ENCODE measurements at regions not wholly inside any gene's neighbourhood (a gene's known extent, or its start where the extent isn't known, plus 50 kb on each side); places are given as distances from the start of the nearest gene placed in this dataset.

DNA sequence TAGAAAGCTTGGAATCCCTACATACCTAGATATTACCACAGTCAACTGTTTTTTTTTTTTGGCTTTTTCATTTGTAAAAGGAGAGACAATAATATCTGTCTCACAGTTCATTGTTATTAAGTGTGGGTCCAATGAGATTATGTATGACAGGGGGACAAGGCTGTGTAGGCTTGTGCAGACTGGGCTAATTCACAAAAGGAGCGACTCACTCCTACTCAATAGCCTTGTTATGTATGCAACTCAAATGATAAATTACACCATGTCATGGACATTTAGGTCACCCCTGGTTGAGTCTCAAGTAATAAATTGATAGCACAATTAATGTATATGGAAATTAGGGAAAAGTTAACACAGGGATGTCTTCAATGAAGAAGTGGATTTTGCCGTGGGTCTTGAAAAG lies 208.2 kb upstream of the MAP3K7 start:
- no peak for DNase-seq (ENCODE audit: low read depth)
- TF ChIP-seq, protein P1, sequence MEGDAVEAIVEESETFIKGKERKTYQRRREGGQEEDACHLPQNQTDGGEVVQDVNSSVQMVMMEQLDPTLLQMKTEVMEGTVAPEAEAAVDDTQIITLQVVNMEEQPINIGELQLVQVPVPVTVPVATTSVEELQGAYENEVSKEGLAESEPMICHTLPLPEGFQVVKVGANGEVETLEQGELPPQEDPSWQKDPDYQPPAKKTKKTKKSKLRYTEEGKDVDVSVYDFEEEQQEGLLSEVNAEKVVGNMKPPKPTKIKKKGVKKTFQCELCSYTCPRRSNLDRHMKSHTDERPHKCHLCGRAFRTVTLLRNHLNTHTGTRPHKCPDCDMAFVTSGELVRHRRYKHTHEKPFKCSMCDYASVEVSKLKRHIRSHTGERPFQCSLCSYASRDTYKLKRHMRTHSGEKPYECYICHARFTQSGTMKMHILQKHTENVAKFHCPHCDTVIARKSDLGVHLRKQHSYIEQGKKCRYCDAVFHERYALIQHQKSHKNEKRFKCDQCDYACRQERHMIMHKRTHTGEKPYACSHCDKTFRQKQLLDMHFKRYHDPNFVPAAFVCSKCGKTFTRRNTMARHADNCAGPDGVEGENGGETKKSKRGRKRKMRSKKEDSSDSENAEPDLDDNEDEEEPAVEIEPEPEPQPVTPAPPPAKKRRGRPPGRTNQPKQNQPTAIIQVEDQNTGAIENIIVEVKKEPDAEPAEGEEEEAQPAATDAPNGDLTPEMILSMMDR (IDR thresholded peaks at IDR 0.05; ENCODE audit: low read depth, low read length, missing control alignments) = no peak
- H3K4me3 ChIP-seq (ENCODE audit: low read depth, low read length) = no peak overlapping the region

DNA sequence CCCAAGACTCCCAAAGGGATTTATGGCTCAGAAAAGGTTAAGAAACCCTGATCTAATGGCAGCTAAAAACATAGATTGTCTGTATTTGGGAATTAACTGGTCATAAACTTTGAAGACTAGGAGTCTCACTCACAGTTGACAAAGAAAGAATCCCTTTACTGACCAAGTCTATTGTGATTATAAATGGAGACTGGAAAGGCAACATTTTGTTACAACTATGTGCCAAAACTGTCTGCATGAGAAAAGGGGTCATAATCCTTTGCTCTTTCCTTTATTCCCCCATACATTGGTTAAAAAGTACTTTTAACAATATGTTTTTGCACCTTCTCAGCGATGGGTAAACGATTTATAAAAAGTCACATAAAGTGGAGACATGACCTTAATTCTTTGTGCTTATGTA lies 206.9 kb upstream of the MAP3K7 start:
- TF ChIP-seq, protein P1 (IDR thresholded peaks at IDR 0.05; ENCODE audit: low read depth, low read length, missing control alignments) = no peak
- no peak for DNase-seq (ENCODE audit: low read depth)

GRCh38 chr6:90790696-90791095 lies 203.8 kb upstream of the MAP3K7 start:
- TF ChIP-seq, protein P1 (IDR thresholded peaks at IDR 0.05; ENCODE audit: low read depth, low read length, missing control alignments) = no peak
- DNase-seq (ENCODE audit: low read depth) = no peak
- no peak overlapping the region for H3K4me3 ChIP-seq (ENCODE audit: low read depth, low read length)

More for the DNA sequence above, 206.9 kb upstream of the MAP3K7 start:
- no peak overlapping the region for H3K4me3 ChIP-seq (ENCODE audit: low read depth, low read length)

GRCh38 chr6:90790058-90790457 lies 203.2 kb upstream of the MAP3K7 start:
- DNase-seq (ENCODE audit: low read depth) = no peak
- TF ChIP-seq, protein P1 (IDR thresholded peaks at IDR 0.05; ENCODE audit: low read depth, low read length, missing control alignments) = no peak
- H3K4me3 ChIP-seq (ENCODE audit: low read depth, low read length) = no peak overlapping the region

- no peak overlapping the region for H3K4me3 ChIP-seq (ENCODE audit: low read depth, low read length)
- TF ChIP-seq, protein P1 (IDR thresholded peaks at IDR 0.05; ENCODE audit: low read depth, low read length, missing control alignments) = no peak
- DNase-seq (ENCODE audit: low read depth) = no peak
Observed at GRCh38 chr6:90788781-90789180, 201.9 kb upstream of the MAP3K7 start.

GRCh38 chr6:90787446-90787845 lies 200.6 kb upstream of the MAP3K7 start:
- no peak for DNase-seq (ENCODE audit: low read depth)
- TF ChIP-seq, protein P1 (IDR thresholded peaks at IDR 0.05; ENCODE audit: low read depth, low read length, missing control alignments) = no peak
- no peak overlapping the region for H3K4me3 ChIP-seq (ENCODE audit: low read depth, low read length)

DNA sequence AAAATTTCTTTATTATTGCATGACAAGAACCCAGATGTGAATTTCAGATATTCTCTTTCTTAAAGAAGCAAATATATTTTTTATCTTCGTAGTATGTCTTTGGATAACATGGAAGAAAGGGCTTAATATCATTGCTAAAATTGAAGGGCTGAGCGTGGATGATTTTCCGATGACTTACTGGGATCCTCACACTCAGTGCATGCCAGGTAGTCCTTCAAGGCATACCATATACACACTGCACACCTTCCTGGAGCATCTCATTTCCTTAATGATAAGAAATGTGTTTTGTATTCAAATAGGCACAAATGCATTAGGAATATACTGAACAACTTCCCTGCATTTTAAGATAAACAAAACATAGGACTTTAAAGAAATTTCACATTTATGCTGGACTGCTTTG lies 193.9 kb upstream of the MAP3K7 start:
- TF ChIP-seq, protein P1 (IDR thresholded peaks at IDR 0.05; ENCODE audit: low read depth, low read length, missing control alignments) = no peak
- no peak overlapping the region for H3K4me3 ChIP-seq (ENCODE audit: low read depth, low read length)
- no peak for DNase-seq (ENCODE audit: low read depth)
